Tibial artery (tissue), 4 donors: ENCODE measurements at regions not wholly inside any gene's neighbourhood (a gene's known extent, or its start where the extent isn't known, plus 50 kb on each side); places are given as distances from the start of the nearest gene placed in this dataset.
A peak's percentile ranks its signal among the peaks of the same experiment; 100 is the strongest.

Experiments
- DNase-seq, 2 donors: peaks; one replicate each; pipeline ENCODE4 v3.0.0-alpha.2; 2019
- H3K27ac ChIP-seq, 2 donors: fragments of 200-600 bp; sonication (generic) in 1 of 2; 1 replicate in 1 of 2; 2 replicates in 1 of 2; pipeline ENCODE4 v1.5.1; 2018 to 2019; ENCODE audit warnings: mild to moderate bottlenecking in 1 of 2
- H3K27me3 ChIP-seq, 2 donors: fragments of 200-600 bp; sonication (generic) in 1 of 2; one replicate each; pipeline versions ENCODE4 v1.5.1 to v1.6.0; 2016 to 2019
- H3K36me3 ChIP-seq, 3 donors: fragments of 200-600 bp; sonication (generic) in 2 of 3; one replicate each; pipeline ENCODE4 v1.5.1; 2016 to 2019; ENCODE audit warnings: mild to moderate bottlenecking in 2 of 3
- H3K4me1 ChIP-seq, 4 donors: fragments of 200-600 bp; sonication (generic) in 2 of 4; 1 replicate in 3 of 4; 2 replicates in 1 of 4; pipeline ENCODE4 v1.5.1; 2016 to 2019
- H3K4me3 ChIP-seq, 2 donors: fragments of 200-600 bp; sonication (generic) in 1 of 2; 1 replicate in 1 of 2; 2 replicates in 1 of 2; pipeline ENCODE4 v1.5.1; 2018 to 2019; ENCODE audit warnings: mild to moderate bottlenecking in 2 of 2
- H3K9me3 ChIP-seq, 3 donors: fragments of 200-600 bp; sonication (generic) in 1 of 3; one replicate each; pipeline ENCODE4 v1.5.1; 2016 to 2019
- intact Hi-C: fragments of 100-400 bp; cut with DNase I; formaldehyde crosslinking; loops from one replicate; pipeline ENCODE4 v1.15.0; 2023; ENCODE audit warnings: low total_unique reads
- TF ChIP-seq, protein P1 (sequence below), 2 experiments: fragments of 200-600 bp in 1 of 2; fragments of 450-650 bp in 1 of 2; IDR thresholded peaks; one replicate each; pipeline ENCODE4 v1.5.1; 2017 to 2019; ENCODE audit warnings: antibody characterized with exemption in 2 of 2, mild to moderate bottlenecking in 1 of 2, moderate library complexity in 1 of 2

DNA sequence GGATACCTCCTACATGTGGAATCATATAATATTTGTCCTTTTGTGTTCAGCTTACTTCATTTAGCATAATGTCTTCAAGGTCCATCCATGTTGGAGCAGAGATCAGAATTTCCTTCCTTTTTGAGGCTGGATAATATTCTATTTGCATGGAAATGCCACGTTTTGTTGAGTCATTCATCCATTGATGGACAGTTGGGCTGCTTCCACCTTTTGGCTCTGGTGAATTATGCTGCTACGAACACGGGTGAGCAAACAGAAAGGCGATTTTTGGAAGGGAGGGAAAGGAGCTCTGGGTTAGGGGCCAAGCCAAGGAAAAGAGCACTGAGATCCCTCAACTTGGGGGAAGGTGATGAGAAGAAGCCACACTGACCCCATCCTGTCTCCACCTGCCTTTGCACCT, 260.5 kb downstream of the TNS1 start:
- peak overlapping the region in 1 of 2 donors; percentile 62 for H3K27ac ChIP-seq
- TF ChIP-seq, protein P1, sequence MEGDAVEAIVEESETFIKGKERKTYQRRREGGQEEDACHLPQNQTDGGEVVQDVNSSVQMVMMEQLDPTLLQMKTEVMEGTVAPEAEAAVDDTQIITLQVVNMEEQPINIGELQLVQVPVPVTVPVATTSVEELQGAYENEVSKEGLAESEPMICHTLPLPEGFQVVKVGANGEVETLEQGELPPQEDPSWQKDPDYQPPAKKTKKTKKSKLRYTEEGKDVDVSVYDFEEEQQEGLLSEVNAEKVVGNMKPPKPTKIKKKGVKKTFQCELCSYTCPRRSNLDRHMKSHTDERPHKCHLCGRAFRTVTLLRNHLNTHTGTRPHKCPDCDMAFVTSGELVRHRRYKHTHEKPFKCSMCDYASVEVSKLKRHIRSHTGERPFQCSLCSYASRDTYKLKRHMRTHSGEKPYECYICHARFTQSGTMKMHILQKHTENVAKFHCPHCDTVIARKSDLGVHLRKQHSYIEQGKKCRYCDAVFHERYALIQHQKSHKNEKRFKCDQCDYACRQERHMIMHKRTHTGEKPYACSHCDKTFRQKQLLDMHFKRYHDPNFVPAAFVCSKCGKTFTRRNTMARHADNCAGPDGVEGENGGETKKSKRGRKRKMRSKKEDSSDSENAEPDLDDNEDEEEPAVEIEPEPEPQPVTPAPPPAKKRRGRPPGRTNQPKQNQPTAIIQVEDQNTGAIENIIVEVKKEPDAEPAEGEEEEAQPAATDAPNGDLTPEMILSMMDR (IDR thresholded peaks at IDR 0.05) = no peak

DNA sequence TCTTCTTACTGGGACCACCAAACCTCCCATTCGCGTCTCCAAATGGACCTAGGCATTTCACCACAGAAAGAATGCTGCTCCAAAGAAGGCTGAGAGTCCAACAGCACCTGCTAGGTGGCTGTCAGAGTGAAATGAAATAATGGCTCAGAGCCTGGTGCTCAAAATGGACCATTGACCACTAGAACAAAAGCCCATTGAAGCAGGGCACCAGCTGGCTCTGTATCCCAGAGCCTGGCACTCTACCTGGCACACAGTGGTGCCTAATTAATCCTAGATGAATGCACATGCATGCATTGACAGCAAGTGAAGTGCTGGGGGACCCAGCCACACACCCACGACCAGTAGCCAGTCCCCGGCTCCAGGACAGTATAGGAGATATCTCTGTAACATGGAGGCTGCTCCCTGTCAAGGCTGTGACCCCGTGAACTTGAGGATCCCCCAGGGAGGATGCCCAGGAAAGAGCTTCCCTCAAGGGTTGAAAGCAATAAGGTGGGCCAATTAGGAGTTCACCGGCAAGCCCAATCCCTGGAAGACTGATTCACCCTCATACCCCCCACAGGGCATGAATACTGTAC, 261.3 kb downstream of the TNS1 start:
- Histone ChIP-seq H3K27me3 (no peaks in the 10 kb centered on the region), H3K4me1 (peaks cover 0 to 77% (median 19%) of the 10 kb centered on the region in 4 donors), H3K9me3 (no peaks in the 10 kb centered on the region), H3K27ac (peak overlapping the region in 1 of 2 donors; percentile 62), H3K36me3 (peaks cover 16 to 27% (median 19%) of the 10 kb centered on the region in 3 donors), H3K4me3 (no peak overlapping the region)
- no peak for DNase-seq
- TF ChIP-seq, protein P1 (IDR thresholded peaks at IDR 0.05) = no peak
- intact Hi-C loops = no loop called here

More for the DNA sequence above, 260.5 kb downstream of the TNS1 start:
- H3K9me3 ChIP-seq = no peaks in the 10 kb centered on the region
- peaks cover 0 to 75% (median 19%) of the 10 kb centered on the region in 4 donors for H3K4me1 ChIP-seq
- peaks cover 19 to 24% (median 23%) of the 10 kb centered on the region in 3 donors for H3K36me3 ChIP-seq
- DNase-seq = no peak
- no peaks in the 10 kb centered on the region for H3K27me3 ChIP-seq
- intact Hi-C loops = no loop called here
- no peak overlapping the region for H3K4me3 ChIP-seq

DNA sequence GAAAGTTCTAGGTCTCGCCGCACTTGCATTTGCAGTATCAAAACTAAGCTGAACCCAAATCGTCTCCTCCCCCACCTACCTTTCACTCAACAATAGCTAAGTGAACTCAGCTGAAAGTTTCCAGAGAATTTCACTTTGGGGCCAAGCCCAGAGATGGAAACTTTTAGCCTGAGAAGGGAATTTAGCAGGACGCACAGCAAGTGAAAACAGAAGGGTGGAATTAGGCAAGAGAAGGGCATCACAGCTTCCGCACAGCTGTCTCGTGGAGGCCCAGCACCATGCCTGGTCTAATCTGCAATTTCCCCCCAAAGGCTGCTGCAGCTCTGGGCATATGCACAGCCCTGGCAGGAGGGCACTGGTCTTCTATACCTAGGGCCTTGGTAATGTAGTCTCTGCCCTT, 262.0 kb downstream of the TNS1 start:
- Histone ChIP-seq H3K4me1 (peaks cover 0 to 82% (median 19%) of the 10 kb centered on the region in 4 donors), H3K9me3 (no peaks in the 10 kb centered on the region), H3K36me3 (peaks cover 15 to 28% (median 19%) of the 10 kb centered on the region in 3 donors), H3K27ac (peak overlapping the region; percentile 6 to 62), H3K27me3 (no peaks in the 10 kb centered on the region), H3K4me3 (no peak overlapping the region)
- DNase-seq = no peak
- intact Hi-C loops = no loop called here
- TF ChIP-seq, protein P1 (IDR thresholded peaks at IDR 0.05) = no peak

DNA sequence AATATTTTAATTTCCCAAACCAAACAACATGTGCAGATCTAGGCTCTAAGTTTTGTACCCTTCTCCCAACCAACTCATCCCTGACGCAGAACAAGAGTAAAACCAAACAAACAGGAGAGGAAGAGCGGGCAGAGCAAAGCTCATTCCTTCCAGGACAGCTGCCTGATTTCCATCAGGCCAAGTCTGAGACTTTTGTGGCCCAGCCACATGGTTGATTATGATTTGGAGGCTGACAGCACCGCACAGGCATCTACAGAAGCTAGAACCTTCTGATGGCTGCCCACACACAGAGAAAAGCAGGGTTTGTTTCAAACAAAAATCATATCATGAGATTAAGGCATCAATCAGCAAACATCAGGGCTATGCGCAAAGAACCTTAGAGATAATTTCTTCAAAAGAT, 262.6 kb downstream of the TNS1 start:
- peaks cover 0 to 82% (median 19%) of the 10 kb centered on the region in 4 donors for H3K4me1 ChIP-seq
- H3K27ac ChIP-seq = peak overlapping the region; percentile 6 to 62
- DNase-seq = no peak
- H3K4me3 ChIP-seq = no peak overlapping the region
- H3K9me3 ChIP-seq = no peaks in the 10 kb centered on the region
- no peaks in the 10 kb centered on the region for H3K27me3 ChIP-seq
- TF ChIP-seq, protein P1 (IDR thresholded peaks at IDR 0.05) = no peak
- H3K36me3 ChIP-seq = peaks cover 19 to 30% (median 19%) of the 10 kb centered on the region in 3 donors
- intact Hi-C loops = no loop called here

DNA sequence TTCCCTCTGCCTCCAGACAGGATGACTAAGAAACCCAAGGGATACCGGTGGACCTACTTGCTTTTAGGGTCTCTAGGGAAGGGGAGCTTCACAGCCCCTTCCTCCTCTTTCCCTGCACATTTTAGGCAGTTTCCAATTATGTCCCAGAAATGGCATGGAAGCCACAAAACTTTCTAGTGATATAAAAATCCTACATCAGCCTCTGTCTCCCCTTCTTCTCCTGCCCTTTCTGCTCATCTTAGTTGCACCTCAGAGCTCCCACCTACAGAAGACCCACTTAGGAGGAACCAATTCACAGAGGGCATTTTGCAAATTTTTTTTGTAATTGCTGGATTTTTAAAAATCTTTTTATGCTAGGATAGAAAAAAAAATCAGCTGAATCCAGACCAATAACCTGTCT, 263.1 kb downstream of the TNS1 start:
- intact Hi-C loops = no loop called here
- no peak overlapping the region for H3K4me3 ChIP-seq
- H3K27me3 ChIP-seq = no peaks in the 10 kb centered on the region
- TF ChIP-seq, protein P1 (IDR thresholded peaks at IDR 0.05) = no peak
- DNase-seq = no peak
- H3K9me3 ChIP-seq = no peaks in the 10 kb centered on the region
- peaks cover 19 to 27% (median 23%) of the 10 kb centered on the region in 3 donors for H3K36me3 ChIP-seq
- peak overlapping the region in 1 of 2 donors; percentile 62 for H3K27ac ChIP-seq
- H3K4me1 ChIP-seq = peaks cover 0 to 83% (median 18%) of the 10 kb centered on the region in 4 donors
